ENCODE measurements at regions not wholly inside any gene's neighbourhood (a gene's known extent, or its start where the extent isn't known, plus 50 kb on each side); places are given as distances from the start of the nearest gene placed in this dataset.
A peak's percentile ranks its signal among the peaks of the same experiment; 100 is the strongest.
"Not testable (repeated sequence)": the region's sequence is repeated elsewhere in the genome, so short reads cannot be mapped to it uniquely, and the experiment has no call there.

- no peak for DNase-seq (ENCODE audit: low read depth)
These were observed 517.5 kb downstream of the KLF5 start for GRCh38 chr13:73576291-73576690.

- DNase-seq (ENCODE audit: low read depth): no peak
These were observed 514.0 kb downstream of the KLF5 start for GRCh38 chr13:73572824-73573223.

GRCh38 chr13:73571376-73571775 lies 512.6 kb downstream of the KLF5 start:
- DNase-seq (ENCODE audit: low read depth): no peak

GRCh38 chr13:73556902-73557301 lies 498.1 kb downstream of the KLF5 start:
- DNase-seq (ENCODE audit: low read depth): no peak

GRCh38 chr13:73556128-73556527 lies 497.3 kb downstream of the KLF5 start:
- DNase-seq (ENCODE audit: low read depth): no peak

GRCh38 chr13:73551736-73552135 lies 492.9 kb downstream of the KLF5 start:
- DNase-seq (ENCODE audit: low read depth): no peak

- no peak for DNase-seq (ENCODE audit: low read depth)
These were observed 490.9 kb downstream of the KLF5 start for GRCh38 chr13:73549717-73550116.

GRCh38 chr13:73548449-73548848 lies 489.6 kb downstream of the KLF5 start:
- DNase-seq (ENCODE audit: low read depth): no peak

GRCh38 chr13:73547239-73547638 lies 488.4 kb downstream of the KLF5 start:
- DNase-seq (ENCODE audit: low read depth): no peak

GRCh38 chr13:73544175-73544574 lies 485.4 kb downstream of the KLF5 start:
- no peak for DNase-seq (ENCODE audit: low read depth)

- no peak for DNase-seq (ENCODE audit: low read depth)
These were observed 483.6 kb downstream of the KLF5 start for GRCh38 chr13:73542446-73542845.

GRCh38 chr13:73536865-73537264 lies 478.1 kb downstream of the KLF5 start:
- no peak for DNase-seq (ENCODE audit: low read depth)

- DNase-seq (ENCODE audit: low read depth): no peak
These were observed 476.5 kb downstream of the KLF5 start for GRCh38 chr13:73535341-73535740.

- DNase-seq (ENCODE audit: low read depth): no peak
These were observed 474.2 kb downstream of the KLF5 start for GRCh38 chr13:73532987-73533510.

GRCh38 chr13:73532582-73532981 lies 473.8 kb downstream of the KLF5 start:
- DNase-seq (ENCODE audit: low read depth): no peak

- DNase-seq (ENCODE audit: low read depth): no peak
These were observed 472.2 kb downstream of the KLF5 start for GRCh38 chr13:73531014-73531413.

GRCh38 chr13:73522937-73523336 lies 464.1 kb downstream of the KLF5 start:
- no peak for DNase-seq (ENCODE audit: low read depth)

GRCh38 chr13:73521985-73522524 lies 463.2 kb downstream of the KLF5 start:
- no peak for DNase-seq (ENCODE audit: low read depth)

GRCh38 chr13:73521290-73521624 lies 462.5 kb downstream of the KLF5 start:
- peak; percentile 9 for DNase-seq (ENCODE audit: low read depth)

- DNase-seq (ENCODE audit: low read depth): no peak
These were observed 461.9 kb downstream of the KLF5 start for GRCh38 chr13:73520566-73521289.

GRCh38 chr13:73520135-73520534 lies 461.3 kb downstream of the KLF5 start:
- not testable (repeated sequence) for DNase-seq (ENCODE audit: low read depth)

- no peak for DNase-seq (ENCODE audit: low read depth)
These were observed 460.8 kb downstream of the KLF5 start for GRCh38 chr13:73519396-73520116.

GRCh38 chr13:73517766-73518165 lies 459.0 kb downstream of the KLF5 start:
- DNase-seq (ENCODE audit: low read depth): no peak

All from stimulated activated CD4-positive, alpha-beta T cell treated with anti-CD3 and anti-CD28 coated beads, Interleukin-2, amount 100 ng/mL, for 4 hours (primary cell).